BJ (cell line): ENCODE measurements at regions not wholly inside any gene's neighbourhood (a gene's known extent, or its start where the extent isn't known, plus 50 kb on each side); places are given as distances from the start of the nearest gene placed in this dataset.

Experiments
- CTCF ChIA-PET: fragments of 350-600 bp; formaldehyde crosslinking; extraction: SDS; loops from one replicate; lab custom pipeline; 2021; ENCODE audit warnings: antibody characterized with exemption, inconsistent platforms; lab: Yijun Ruan, JAX
- POLR2A ChIA-PET: fragments of 300-600 bp; sonication (Branson Sonifier 250); formaldehyde crosslinking; extraction: SDS; loops from one replicate; lab custom pipeline; 2021; ENCODE audit warnings: antibody characterized with exemption; lab: Charles Lee
- DNase-seq: peaks from one replicate; pipeline ENCODE4 v3.0.0-alpha.2; 2011; ENCODE audit warnings: low read depth
- H3K27me3 ChIP-seq: 2 replicates; pipeline ENCODE4 v1.6.0; 2011; ENCODE audit warnings: low read length; ENCODE audit not compliant: control insufficient read depth, insufficient read depth
- H3K36me3 ChIP-seq: 2 replicates; pipeline ENCODE4 v1.5.1; 2011; ENCODE audit warnings: low read length; ENCODE audit not compliant: control insufficient read depth, insufficient read depth
- H3K4me3 ChIP-seq: 2 replicates; pipeline ENCODE4 v1.5.1; 2011; ENCODE audit warnings: low read depth, mild to moderate bottlenecking, control low read depth, low read length
- TF ChIP-seq, protein P1 (sequence below): IDR thresholded peaks from 2 replicates; pipeline ENCODE4 v1.5.1; 2011; ENCODE audit warnings: low read depth, mild to moderate bottlenecking, control low read depth, inconsistent platforms, low read length, moderate library complexity; ENCODE audit not compliant: insufficient read depth

DNA sequence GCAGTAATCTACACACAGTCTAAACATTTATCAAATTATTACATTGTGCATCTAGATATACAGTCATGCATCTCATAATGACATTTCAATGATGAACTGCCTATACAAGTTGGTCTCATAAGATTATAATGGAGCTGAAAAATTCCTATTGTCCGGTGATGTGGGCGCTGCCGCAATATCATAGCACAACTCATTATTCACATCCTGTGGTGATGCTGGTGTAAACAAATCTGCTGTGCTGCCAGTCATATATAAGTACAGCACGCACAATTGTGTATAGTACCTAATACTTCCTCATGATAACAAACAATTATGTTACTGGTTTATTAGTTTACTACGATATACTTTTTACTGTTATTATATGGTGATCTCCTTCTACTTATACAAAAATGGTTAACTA is 768.8 kb upstream of the NOVA1 start:
- POLR2A ChIA-PET, result no interaction called here
- CTCF ChIA-PET, result no interaction called here
- Histone ChIP-seq H3K27me3 (no peaks in the 10 kb centered on the region), H3K36me3 (no peaks in the 10 kb centered on the region), H3K4me3 (no peak overlapping the region)
- DNase-seq, result no peak
- TF ChIP-seq, protein P1, sequence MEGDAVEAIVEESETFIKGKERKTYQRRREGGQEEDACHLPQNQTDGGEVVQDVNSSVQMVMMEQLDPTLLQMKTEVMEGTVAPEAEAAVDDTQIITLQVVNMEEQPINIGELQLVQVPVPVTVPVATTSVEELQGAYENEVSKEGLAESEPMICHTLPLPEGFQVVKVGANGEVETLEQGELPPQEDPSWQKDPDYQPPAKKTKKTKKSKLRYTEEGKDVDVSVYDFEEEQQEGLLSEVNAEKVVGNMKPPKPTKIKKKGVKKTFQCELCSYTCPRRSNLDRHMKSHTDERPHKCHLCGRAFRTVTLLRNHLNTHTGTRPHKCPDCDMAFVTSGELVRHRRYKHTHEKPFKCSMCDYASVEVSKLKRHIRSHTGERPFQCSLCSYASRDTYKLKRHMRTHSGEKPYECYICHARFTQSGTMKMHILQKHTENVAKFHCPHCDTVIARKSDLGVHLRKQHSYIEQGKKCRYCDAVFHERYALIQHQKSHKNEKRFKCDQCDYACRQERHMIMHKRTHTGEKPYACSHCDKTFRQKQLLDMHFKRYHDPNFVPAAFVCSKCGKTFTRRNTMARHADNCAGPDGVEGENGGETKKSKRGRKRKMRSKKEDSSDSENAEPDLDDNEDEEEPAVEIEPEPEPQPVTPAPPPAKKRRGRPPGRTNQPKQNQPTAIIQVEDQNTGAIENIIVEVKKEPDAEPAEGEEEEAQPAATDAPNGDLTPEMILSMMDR, result no peak

GRCh38 chr14:27367345-27367744 is 769.5 kb upstream of the NOVA1 start:
- TF ChIP-seq, protein P1, result no peak
- H3K36me3 ChIP-seq, result no peaks in the 10 kb centered on the region
- ChIA-PET CTCF (no interaction called here), POLR2A (no interaction called here)
- DNase-seq, result no peak
- H3K27me3 ChIP-seq, result no peaks in the 10 kb centered on the region
- H3K4me3 ChIP-seq, result no peak overlapping the region

GRCh38 chr14:27370074-27370473 is 772.2 kb upstream of the NOVA1 start:
- Histone ChIP-seq H3K36me3 (no peaks in the 10 kb centered on the region), H3K27me3 (no peaks in the 10 kb centered on the region), H3K4me3 (no peak overlapping the region)
- ChIA-PET POLR2A (no interaction called here), CTCF (no interaction called here)
- TF ChIP-seq, protein P1, result no peak
- no peak for DNase-seq

DNA sequence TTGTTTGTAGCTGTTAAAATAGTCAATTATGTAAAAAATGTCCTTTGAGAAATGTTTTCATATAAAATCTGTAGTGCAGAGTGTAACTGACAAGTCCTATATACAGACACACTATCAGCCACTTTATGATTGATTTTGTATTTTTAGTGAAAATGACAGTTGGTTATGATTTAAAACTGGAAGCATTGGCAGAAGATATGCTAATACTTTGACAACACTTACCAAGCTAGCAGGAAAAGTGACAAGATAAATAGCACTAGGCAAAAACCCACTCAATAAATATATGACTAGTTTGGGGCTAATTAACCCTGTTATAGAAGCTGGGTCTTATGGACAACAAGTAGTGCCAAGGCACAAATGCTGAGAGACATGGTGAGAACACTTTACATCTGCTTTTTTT is 772.9 kb upstream of the NOVA1 start:
- H3K27me3 ChIP-seq, result no peaks in the 10 kb centered on the region
- CTCF ChIA-PET, result no interaction called here
- TF ChIP-seq, protein P1, result no peak
- no peaks in the 10 kb centered on the region for H3K36me3 ChIP-seq
- POLR2A ChIA-PET, result no interaction called here
- no peak overlapping the region for H3K4me3 ChIP-seq
- DNase-seq, result no peak

DNA sequence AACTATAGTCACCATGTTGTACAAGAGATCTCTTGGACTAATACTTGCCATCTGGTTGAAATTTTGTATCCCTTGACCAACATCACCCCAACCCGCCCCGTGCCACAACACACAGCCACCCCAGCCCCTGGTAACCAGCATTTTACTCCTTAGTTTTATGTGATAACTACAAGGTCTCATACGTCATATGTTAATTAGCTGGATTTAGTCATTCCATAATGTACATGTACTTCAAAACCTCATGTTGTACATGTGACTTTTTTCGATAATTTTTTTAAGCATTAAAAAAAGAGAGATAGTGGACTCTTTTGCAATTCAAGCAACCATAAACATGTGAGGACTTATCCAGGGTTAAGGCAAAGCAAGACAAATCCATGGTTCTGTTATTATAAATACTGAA is 773.4 kb upstream of the NOVA1 start:
- TF ChIP-seq, protein P1, result no peak
- Histone ChIP-seq H3K4me3 (no peak overlapping the region), H3K36me3 (no peaks in the 10 kb centered on the region), H3K27me3 (no peaks in the 10 kb centered on the region)
- ChIA-PET POLR2A (no interaction called here), CTCF (no interaction called here)
- DNase-seq, result no peak
